T-helper 1 cell treated with Interleukin-12 subunit alpha and Interleukin-12 subunit beta and Interleukin-4 antibody, amounts not matched to agents 30 ng/mL and 1 ng/mL, for 36 hours (primary cell): ENCODE measurements at regions not wholly inside any gene's neighbourhood (a gene's known extent, or its start where the extent isn't known, plus 50 kb on each side); places are given as distances from the start of the nearest gene placed in this dataset.
"Not testable (repeated sequence)": the region's sequence is repeated elsewhere in the genome, so short reads cannot be mapped to it uniquely, and the experiment has no call there.

Experiments
- intact Hi-C: fragments of 100-400 bp; cut with micrococcal nuclease; formaldehyde crosslinking; loops from one replicate; pipeline ENCODE4 v1.15.1; 2024

- intact Hi-C loops: loop anchor here (2.0 to 10.0 kb wide), 3 partner anchors 139 to 839 kb away; partner anchors contain the start of genes HELQ and HNRNPD
Observed at GRCh38 chr4:83213640-83214039, 71.0 kb downstream of the COQ2 start.

DNA sequence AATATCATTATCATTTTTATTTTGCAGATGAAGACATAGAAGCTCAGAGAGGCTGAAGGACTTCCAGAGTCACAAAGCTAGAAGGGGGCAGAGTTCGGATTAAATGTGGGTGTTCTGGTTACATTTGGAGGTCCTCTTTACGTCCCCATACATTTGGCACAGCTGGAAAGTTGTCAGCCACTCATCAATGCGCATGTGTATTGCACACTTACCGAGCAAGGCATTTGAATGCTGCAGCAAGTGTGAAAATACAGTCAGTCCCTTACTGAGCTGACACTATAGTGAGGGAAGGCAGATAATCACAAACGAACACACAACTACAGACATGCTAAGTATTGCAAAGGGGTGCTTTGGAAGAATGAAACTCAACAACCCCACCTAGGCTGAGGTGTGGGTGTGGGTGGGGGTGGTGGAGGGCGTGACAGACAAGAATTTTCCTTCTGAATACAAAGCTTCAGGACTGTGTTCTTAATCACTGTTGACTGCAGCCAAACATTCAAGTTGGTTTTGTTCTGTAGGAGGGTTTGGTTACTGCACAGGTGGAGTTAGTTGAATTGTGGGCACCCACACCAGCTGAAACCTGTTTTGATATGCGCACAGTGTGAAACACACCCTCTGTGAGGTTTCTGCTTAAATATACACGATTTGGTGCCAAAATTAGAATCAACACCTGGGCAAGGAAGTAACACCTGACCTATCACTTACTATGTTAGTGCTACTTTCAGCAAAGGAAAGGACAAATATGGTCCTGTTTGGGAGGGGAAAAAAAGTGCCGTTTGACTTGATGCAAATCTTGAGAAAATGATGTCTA, 72.4 kb downstream of the COQ2 start:
- intact Hi-C loops: loop anchor here (1.0 to 10.0 kb wide), 7 partner anchors 23 to 837 kb away; partner anchors contain the start of genes HELQ, HNRNPD and PLAC8

GRCh38 chr4:83209419-83209818, 75.2 kb downstream of the COQ2 start:
- intact Hi-C loops: no loop called here

- intact Hi-C loops: no loop called here
Observed at GRCh38 chr4:83208371-83209365, 75.9 kb downstream of the COQ2 start.

DNA sequence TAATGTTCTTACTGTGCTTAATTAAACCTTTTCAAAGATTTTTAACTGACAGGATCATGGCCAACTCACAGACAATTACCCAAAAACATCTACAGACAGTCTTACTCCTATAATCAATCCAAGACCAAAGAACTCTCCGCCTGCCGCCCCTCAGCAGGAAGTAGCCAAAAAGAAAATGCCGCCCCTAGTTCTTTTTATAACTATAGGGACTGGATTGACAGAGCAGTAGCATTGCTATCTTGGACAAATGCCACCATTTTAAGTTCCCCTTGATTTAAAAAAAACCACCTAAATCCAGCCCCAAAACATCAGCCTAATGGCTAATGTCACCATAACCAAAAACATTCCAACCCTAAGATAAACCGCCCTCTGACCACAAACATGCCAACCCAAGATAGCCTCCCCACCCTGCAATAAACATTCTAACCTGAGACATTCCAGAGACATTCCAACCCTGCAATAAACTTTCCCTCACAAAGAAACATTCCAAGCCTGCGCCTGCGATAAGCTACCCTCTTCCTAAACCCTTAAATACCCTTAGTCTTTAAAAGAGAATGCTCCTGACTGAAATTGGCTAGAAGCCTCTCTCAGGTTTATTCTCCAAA, 77.0 kb downstream of the COQ2 start:
- intact Hi-C loops: no loop called here

DNA sequence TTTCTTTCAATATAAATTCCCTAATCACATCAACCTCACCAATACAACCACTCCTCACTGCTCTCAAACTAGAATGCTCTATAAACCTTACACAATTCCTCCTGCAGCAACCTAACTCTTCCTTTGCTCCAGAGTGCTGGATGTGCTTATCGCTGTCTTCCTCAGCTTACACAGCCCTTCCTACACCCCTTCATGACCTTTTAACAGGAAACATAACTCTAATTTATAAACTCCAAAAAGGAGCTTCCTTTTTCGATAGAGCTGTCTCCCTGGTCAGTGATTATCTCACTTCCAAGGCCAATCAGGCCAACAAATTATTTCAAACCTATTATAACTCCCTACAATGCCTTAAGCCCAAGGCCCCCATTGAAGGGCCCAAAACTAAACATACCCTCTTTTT, 78.8 kb downstream of the COQ2 start:
- intact Hi-C loops: no loop called here

- intact Hi-C loops: no loop called here
Observed at GRCh38 chr4:83204731-83205130, 79.9 kb downstream of the COQ2 start.

DNA sequence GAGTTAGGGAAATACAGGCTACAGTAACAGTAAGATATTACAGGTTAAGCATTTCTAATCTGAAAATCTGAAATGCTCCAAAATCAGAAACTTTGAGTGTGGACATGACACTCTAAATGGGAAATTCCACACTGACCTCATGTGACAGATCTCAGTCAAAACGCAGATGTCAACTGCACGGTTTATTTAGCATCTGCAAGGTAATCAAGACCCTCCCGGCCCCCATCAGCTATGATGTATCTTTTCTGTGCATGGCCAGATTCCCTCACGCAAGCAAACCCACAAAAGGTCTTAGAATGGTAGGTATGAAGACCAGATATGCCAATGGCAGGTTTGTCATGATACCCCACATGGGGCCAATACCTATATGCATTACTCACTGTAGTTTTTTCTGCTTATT, 82.8 kb downstream of the COQ2 start:
- intact Hi-C loops: no loop called here

DNA sequence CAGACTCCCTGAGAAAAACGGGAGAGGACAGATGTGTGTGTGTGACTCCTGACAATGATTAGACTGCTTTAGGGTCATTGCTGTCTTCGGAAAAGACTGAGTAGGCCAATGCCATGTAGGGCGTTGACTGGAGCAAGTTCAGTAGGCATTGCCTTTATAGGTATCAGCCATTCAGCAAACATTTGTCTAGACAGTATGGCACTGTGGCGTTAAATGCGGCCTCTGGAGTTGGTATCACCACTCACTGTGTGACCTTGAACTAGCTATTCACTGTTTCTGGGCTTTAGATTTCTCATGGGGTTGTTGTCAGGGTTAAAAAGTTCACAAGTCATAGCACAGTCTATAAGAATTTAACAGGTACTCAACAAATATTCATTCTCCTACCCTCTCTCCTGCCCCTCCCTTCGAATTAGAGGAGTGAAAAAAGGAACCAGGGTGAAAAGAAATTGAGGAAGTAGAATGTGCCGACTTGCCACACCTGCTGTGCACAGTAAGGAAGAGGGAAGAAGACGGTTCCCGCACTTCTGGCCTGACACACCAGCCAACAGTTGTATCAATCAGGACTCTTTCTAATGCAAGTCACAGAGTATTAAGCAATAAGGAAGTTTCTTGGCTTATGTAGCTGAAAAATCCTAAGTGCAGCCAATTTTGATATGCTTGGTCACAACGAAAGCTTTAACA, 83.2 kb upstream of the PLAC8 start:
- intact Hi-C loops: no loop called here

GRCh38 chr4:83196921-83197320, 82.4 kb upstream of the PLAC8 start:
- intact Hi-C loops: no loop called here

- intact Hi-C loops: no loop called here
Observed at GRCh38 chr4:83195269-83195668, 80.7 kb upstream of the PLAC8 start.

DNA sequence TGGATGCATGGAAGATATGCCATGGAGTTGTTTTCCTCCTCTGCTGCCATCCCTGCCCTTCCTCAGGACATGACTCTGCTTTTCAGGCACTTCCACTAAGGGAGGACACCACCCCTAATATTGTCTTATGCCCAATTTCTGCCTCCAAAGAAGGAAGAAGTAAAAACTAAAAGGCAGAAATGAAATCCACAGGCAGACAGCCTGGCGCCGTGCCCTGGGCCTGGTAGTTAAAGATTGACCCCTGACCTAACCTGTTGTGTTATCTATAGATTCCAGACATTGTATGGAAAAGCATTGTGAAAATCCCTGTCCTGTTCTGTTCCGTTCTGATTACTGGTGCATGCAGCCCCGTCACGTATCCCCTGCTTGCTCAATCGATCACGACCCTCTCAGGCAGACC, 80.1 kb upstream of the PLAC8 start:
- intact Hi-C loops: not testable (repeated sequence)

DNA sequence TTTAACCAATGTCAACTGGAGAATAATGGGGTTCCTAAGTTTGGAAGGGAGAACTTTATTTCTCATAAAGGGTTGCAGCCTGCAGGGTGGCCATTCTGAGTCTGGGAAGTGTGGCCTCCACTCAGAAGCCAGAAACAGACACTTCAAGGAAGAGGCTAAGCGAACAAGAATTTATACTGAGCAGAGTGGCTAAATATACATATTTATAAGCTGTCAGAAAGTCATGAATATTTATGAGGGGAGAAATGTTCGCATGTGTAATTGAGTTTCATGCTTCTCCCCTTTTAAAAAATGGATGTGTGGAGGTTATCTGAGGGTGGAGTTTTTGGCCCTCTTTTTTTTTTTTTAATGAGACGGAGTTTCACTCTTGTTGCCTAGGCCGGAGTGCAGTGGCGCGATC, 78.1 kb upstream of the PLAC8 start:
- intact Hi-C loops: no loop called here

GRCh38 chr4:83191026-83191425, 76.5 kb upstream of the PLAC8 start:
- intact Hi-C loops: no loop called here

GRCh38 chr4:83189631-83190136, 75.2 kb upstream of the PLAC8 start:
- intact Hi-C loops: no loop called here

- intact Hi-C loops: no loop called here
Observed at GRCh38 chr4:83180431-83180968, 66.0 kb upstream of the PLAC8 start.

DNA sequence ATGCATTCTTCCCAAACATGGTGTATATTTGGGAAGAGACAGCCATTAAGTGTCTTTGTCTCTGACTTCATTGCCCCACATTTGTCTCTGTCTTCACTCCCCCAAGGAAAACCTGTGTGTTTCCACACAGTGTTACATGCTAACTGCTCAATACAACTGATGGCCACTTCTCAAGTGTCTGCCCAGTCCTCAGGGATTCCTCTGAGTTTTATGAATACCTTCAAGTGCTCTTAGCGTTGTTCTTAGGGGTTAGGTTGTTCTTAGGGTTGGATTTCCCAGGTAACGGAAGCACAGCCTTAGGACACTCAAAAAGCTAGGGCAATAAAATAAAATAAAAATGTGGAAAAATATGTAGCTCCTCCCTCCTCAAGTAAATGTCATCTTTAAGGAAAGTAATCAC, 64.7 kb upstream of the PLAC8 start:
- intact Hi-C loops: loop anchor here (5.0 kb wide), 1 partner anchor 52 kb away; no protein-coding TSS in a partner anchor

DNA sequence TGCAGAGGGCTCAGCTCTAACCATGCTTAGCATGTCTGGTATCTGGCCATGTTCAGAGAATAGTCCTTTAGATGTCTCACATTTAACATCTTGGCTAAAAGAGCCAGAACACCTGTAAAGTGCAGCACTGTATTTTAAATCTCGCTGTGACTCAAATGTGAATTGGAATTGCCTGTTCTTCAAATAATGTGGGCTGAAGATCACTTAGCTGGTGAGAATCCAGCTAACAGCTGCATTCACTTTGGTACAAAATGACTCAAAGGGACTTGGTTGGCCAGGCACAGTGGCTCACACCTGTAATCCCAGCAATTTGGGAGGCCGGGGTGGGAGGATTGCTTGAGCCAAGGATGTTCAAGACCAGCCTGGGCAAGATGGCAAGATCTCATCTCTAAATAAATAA, 63.5 kb upstream of the PLAC8 start:
- intact Hi-C loops: loop anchor here (5.0 kb wide), 1 partner anchor 51 kb away; no protein-coding TSS in a partner anchor

- intact Hi-C loops: loop anchor here (5.0 kb wide), 1 partner anchor 50 kb away; no protein-coding TSS in a partner anchor
Observed at GRCh38 chr4:83177182-83177581, 62.7 kb upstream of the PLAC8 start.

DNA sequence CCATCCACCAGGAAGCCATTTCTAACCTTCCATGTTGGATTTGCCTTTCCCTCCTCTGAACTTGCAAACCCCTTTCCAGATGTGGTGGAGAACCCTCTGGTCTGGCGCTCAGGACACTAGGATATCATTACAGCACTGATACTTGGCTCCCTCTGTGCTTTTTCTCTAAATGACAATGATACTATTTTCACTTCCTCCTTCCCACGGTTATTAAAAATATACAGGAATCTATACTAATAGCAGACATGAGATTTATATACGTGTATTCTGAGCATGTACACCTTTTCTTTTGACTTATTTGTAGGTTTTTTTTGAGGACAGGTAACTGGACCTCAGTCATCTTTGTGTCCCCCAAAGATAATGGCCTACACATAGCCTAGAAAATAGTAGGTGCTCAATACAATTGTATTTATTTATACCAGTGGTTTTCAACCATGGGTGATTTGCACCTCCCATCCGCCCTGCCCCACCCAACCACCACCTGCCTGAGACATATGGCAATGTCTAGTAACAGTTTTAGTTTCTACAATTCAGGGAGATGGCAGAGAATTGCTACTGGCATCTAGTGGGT, 60.4 kb upstream of the PLAC8 start:
- intact Hi-C loops: loop anchor here (5.0 kb wide), 1 partner anchor 48 kb away; no protein-coding TSS in a partner anchor
